ENCODE measurements at regions not wholly inside any gene's neighbourhood (a gene's known extent, or its start where the extent isn't known, plus 50 kb on each side); places are given as distances from the start of the nearest gene placed in this dataset.

DNA sequence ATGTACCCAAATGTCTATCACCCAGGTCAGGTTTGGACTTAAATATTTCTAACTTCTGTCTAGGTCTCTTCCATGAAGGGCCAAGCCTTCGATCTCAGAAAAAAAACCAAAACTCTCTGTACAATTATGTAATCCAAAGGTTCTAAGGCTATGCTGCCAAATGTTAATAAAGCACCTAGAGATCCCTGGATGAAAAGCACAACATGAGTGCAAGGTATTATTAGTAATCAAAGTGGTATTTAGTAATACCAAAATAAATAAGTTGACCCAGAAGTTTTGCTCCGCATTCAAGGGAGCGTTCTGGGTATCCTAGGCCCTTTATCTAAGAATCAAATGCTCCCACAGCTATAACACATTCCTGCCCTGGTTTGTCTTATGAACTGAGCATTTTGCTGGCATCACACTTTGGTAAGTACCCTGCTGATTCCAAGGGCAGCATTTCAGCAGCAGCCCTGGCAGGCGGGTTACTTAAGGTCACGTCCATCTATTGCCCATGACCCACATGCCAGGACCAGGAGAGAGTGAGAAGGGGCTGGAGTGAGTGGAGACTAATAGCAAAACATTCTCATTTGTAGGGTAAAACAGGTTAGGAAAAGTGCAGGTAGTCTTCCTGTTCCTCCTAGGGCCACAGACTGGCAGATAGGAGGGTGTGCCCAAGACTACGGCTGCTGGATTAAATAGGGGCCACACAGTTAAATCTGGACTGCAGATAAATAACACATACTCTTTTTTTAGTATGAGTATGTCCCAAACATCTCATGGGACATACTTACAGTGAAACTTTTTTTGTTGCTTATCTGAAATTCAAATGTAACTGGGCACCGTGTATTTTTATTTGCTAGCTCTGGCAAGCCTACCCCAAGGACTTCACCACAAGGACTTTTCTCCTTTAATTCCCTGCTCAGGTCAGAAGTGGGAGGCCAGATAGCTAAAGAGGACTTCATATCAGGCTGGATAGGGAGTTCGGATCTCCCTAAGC is 76.0 kb upstream of the SNRK start (continued):
- no peak for TF ChIP-seq CEBPB (IDR thresholded peaks at IDR 0.05; ENCODE audit: low read depth, low read length)

- DNase-seq (peak; percentile 23), ATAC-seq (ENCODE audit: low read depth) (no peak)
- WGBS, 2 experiments (ENCODE audit: extremely low coverage in 2 of 2, insufficient read length in 1 of 2): no CpG with 5 or more reads among the region's 3 CpGs
- 0 out of 2 replicates have a peak overlapping the region, but pooled peaks have one; percentile 33 for H3K23ac ChIP-seq (ENCODE audit: low read depth, low read length)
- H2BK5ac ChIP-seq (ENCODE audit: low read depth, low read length, poor library complexity, severe bottlenecking): no peak overlapping the region
- dilution Hi-C loops (cut with HindIII; ENCODE audit: low sequenced_read_pairs, unreplicated experiment) (no loop called here), in situ Hi-C loops (cut with MboI; ENCODE audit: low sequenced_read_pairs) (no loop called here), intact Hi-C loops (cut with micrococcal nuclease) (no loop called here)
- H3K27me3 ChIP-seq (ENCODE audit: control insufficient read depth, insufficient read depth, low read length): no peaks in the 10 kb centered on the region
- H4K91ac ChIP-seq (ENCODE audit: insufficient read depth, low read depth, low read length): no peak overlapping the region
- H3K9me1 ChIP-seq (ENCODE audit: insufficient read depth, low read length): no peaks in the 10 kb centered on the region
- H3K4ac ChIP-seq (ENCODE audit: low read depth, low read length): no peak overlapping the region
- no peaks in the 10 kb centered on the region for H4K20me1 ChIP-seq (ENCODE audit: insufficient read depth, low read length)
- no peak overlapping the region for H2AK5ac ChIP-seq (ENCODE audit: low read depth, low read length)
- H4K5ac ChIP-seq (ENCODE audit: low read depth, low read length): no peak overlapping the region
- TF ChIP-seq POLR2A (IDR thresholded peaks at IDR 0.05; ENCODE audit: low read depth, low read length) (no peak), MXI1 (IDR thresholded peaks at IDR 0.05; ENCODE audit: borderline replicate concordance, low read depth, low read length) (no peak), RCOR1 (IDR thresholded peaks at IDR 0.05; ENCODE audit: insufficient replicate concordance, low read length) (no peak), USF2 (IDR thresholded peaks at IDR 0.05; ENCODE audit: low read depth, low read length) (no peak), SMC3 (IDR thresholded peaks at IDR 0.05; ENCODE audit: low read depth, low read length) (no peak), BHLHE40 (IDR thresholded peaks at IDR 0.05; ENCODE audit: low read depth, low read length) (peak; percentile 24; the same call in 1 of the 2 replicates)
- no peaks in the 10 kb centered on the region for H3K79me1 ChIP-seq (ENCODE audit: low read depth in 1 of 2, low read length in 2 of 2)
- H3K9me3 ChIP-seq (ENCODE audit: control insufficient read depth, insufficient read depth, low read length): no peaks in the 10 kb centered on the region
- no peak overlapping the region for H3K18ac ChIP-seq (ENCODE audit: low read depth, low read length)
- ChIA-PET POLR2A (ENCODE audit: unreplicated experiment) (no interaction called here), CTCF (no interaction called here)
- H3K4me2 ChIP-seq (ENCODE audit: low read depth, low read length): no peak overlapping the region
- no peak overlapping the region; the same call in 2 of the 3 replicates for H2BK15ac ChIP-seq (ENCODE audit: low read depth, low read length)
- no TSS peak for BruUV-seq (replicated peaks)
- H3K14ac ChIP-seq (replicated peaks; ENCODE audit: low read depth, low read length): 0 out of 2 replicates have a peak overlapping the region, but pooled peaks have one; percentile 15
- H2AK9ac ChIP-seq (replicated peaks; ENCODE audit: low read depth, low read length, poor library complexity): no peak overlapping the region
- peaks cover 2% of the 10 kb centered on the region; the same call in 1 of the 2 replicates for H3K4me1 ChIP-seq (ENCODE audit: control insufficient read depth, insufficient read depth, low read length)
- H3K4me3 ChIP-seq (ENCODE audit: insufficient read depth, low read depth, low read length): no peak overlapping the region
- no peak overlapping the region for H3K27ac ChIP-seq (ENCODE audit: insufficient read depth, low read length)
- H2BK20ac ChIP-seq (ENCODE audit: low read depth, low read length): no peak overlapping the region
- no peak overlapping the region for H4K8ac ChIP-seq (ENCODE audit: low read depth in 2 of 2, low read length in 2 of 2)
- H3K56ac ChIP-seq (ENCODE audit: extremely low read depth, insufficient read depth, low read length): no peak overlapping the region
- H2BK120ac ChIP-seq (ENCODE audit: low read depth, low read length): no peak overlapping the region
- H2AFZ ChIP-seq (replicated peaks; ENCODE audit: low read length, poor library complexity): no peak overlapping the region
- H3K9ac ChIP-seq (ENCODE audit: low read depth, low read length): no peak overlapping the region
- H3K36me3 ChIP-seq (ENCODE audit: control insufficient read depth, insufficient read depth, low read length): no peaks in the 10 kb centered on the region
Observed at GRCh38 chr3:43207628-43208085, 78.7 kb upstream of the SNRK start.

All from IMR-90 (cell line).